Jurkat, Clone E6-1 (cell line): ENCODE measurements at regions not wholly inside any gene's neighbourhood (a gene's known extent, or its start where the extent isn't known, plus 50 kb on each side); places are given as distances from the start of the nearest gene placed in this dataset.

Source experiments
- DNase-seq: peaks from one replicate; pipeline ENCODE4 v3.0.0-alpha.2; 2011; ENCODE audit warnings: low read depth, low spot score
- H3K4me3 ChIP-seq: 2 replicates; pipeline ENCODE4 v1.5.1; 2011; ENCODE audit warnings: mild to moderate bottlenecking, low read length, control low read depth, moderate library complexity

DNA sequence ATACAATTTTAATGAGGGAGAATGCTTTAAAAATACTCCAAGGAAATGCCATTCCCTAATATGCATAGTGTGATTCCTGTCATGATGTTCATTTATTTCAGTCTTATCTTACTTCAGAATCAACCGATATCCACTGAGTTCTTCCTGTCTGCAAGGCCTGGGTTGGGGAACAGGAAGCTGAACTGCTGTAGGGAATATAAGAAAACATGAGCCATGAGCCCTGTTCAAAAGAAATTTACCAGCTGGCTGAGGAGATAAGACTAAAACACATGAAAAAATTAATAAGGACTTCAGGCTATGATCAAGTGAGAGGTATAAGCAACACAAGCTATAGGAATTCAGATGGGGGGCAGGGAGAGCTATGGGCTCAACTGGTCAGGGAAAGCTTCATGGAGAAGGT is 184.7 kb downstream of the PLPP4 start:
- H3K4me3 ChIP-seq, result no peak overlapping the region
- peak; percentile 35 for DNase-seq

GRCh38 chr10:120643351-120643750 is 186.3 kb downstream of the PLPP4 start:
- no peak for DNase-seq
- H3K4me3 ChIP-seq, result no peak overlapping the region

- no peak overlapping the region for H3K4me3 ChIP-seq
- DNase-seq, result no peak
Observed at GRCh38 chr10:120644556-120645410, 187.8 kb downstream of the PLPP4 start.

- no peak overlapping the region for H3K4me3 ChIP-seq
- DNase-seq, result no peak
Observed at GRCh38 chr10:120646159-120646732, 189.2 kb downstream of the PLPP4 start.

DNA sequence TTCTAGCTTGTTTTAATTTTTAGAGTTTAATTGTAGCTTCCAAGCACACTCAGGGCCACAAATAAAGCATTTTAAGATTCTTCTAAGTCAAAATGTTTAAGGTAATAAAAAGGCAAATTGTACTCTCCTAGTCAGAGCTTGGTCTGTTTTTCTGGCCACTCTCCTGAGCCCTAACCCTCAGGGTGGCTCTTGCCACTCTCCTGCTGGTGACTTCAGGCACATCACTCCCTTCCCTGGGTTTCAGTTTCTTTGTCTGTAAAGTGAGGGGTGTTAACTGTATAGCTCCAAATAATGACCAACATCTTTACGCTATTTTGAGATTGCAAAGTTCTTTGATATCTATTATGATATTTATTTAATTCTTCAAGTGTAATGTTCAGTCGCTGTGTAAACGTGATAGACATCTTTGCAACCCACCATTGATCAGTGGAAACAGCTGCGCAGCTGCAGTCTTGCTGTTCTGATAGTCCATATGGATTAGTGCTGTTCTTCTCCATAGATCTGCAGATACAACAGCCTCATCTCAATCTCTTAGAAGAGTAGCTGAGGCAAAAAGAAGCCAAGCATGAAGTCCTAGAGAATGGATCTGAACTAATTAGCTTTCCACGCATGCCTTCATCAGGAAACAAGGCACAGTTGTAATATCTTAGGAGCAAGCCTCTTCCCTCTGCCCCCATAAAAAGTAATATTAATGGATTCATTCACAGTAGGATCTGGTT is 189.9 kb downstream of the PLPP4 start:
- DNase-seq, result no peak
- H3K4me3 ChIP-seq, result no peak overlapping the region

- no peak overlapping the region for H3K4me3 ChIP-seq
- DNase-seq, result no peak
Observed at GRCh38 chr10:120650705-120651399, 193.8 kb downstream of the PLPP4 start.

DNA sequence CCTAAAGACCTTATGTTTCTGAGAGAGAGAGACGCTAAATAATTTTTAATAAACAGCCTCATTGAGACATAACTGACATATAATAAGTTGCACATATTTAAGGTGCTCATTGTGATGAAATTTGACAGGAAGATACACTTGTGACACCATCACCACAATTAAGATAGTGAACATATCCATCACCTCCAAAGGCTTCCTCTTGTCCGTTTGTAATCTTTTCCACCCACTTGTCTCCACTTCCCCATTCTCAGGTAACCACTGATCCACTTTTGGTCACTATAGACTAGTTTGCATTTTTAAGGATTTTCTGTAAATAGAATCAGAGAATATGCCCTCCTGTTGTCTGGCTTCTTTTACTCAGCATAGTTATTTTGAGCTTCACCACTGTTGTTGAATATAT is 195.1 kb upstream of the WDR11 start:
- H3K4me3 ChIP-seq, result no peak overlapping the region
- DNase-seq, result no peak

GRCh38 chr10:120657371-120657770 is 193.8 kb upstream of the WDR11 start:
- no peak for DNase-seq
- H3K4me3 ChIP-seq, result no peak overlapping the region

DNA sequence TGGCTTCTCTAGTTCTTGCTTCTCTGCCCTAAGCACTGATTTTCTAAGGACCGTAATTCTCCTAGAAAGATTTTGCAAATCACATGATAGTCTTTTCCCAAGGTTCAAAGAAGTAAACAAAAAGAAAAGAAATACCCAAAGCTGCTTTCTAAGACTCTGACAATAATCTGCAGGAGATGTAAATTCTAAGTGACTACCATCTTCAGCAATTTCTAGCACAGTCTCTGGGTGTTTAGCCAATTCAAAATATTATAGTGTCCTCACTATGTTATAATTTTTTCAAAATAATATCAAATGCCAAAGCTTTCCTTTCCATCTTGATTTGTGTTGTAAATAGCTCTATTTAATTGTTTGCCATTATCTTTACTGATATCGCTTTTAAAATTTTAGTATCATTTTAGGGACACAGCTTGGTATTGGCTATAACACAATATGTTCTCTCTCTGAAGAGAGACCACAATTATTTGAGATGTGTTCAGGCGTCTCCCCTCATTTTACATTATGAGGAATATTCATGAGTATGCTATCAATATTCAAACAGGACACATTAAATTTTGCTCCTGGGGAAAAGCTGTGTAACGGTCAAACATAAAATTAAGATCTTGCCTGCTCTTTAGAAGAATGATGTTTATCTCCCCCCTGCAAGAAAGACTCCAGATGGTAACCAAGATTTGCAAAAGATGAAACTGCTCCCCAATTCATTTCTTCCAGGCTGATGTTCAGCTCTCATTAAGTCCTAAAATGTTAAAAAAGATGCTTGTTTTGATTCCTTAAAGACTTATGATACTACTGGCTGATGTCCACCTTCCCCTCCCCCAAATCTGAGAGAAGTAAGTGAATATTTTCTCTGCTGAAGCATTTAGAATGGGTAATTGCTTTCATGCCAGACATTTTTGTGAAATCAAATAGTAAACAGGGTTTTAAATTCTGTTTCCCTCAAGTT is 191.9 kb upstream of the WDR11 start:
- DNase-seq, result no peak
- H3K4me3 ChIP-seq, result no peak overlapping the region

DNA sequence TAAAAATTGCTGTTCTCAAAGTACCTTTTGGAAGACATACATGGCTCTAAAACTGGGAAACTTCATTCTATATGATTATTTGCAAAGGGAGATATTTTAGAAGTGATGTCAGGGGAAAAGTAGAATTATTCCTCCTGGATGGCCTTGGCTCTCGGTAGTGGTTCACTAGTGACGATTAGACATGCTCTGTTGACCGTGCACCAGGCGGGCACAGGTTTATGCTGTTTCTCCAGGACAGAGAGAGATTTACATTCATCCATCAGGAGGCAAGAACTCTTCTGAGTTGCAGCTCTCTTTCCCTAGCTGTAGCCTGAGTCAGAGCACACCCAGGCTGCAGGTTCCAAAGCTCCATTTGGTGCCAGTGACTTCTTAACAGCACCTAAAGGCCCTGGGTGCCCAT is 184.9 kb upstream of the WDR11 start:
- H3K4me3 ChIP-seq, result no peak overlapping the region
- DNase-seq, result no peak

- no peak overlapping the region for H3K4me3 ChIP-seq
- DNase-seq, result no peak
Observed at GRCh38 chr10:120667276-120667675, 183.9 kb upstream of the WDR11 start.

DNA sequence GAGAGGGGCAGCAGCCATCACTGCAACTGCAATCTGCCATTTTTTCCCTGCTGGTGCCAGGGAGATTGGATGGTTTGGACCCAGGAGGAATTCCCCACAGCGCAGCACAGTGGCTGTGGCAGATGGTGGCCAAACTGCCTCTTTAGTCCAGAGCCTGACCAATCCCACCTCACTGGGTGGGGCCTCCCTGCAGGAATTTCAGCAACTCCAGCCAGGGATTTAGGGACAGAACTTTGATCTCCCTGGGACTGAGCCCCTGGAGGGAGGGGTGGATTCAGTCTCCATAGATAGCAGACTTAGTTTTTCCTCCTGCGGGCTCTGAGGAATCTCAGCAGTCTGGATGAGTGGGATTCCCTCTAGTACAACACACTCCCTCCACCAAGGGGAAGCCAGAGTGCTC is 179.7 kb upstream of the WDR11 start:
- H3K4me3 ChIP-seq, result no peak overlapping the region
- no peak for DNase-seq

GRCh38 chr10:120683454-120683853 is 167.7 kb upstream of the WDR11 start:
- H3K4me3 ChIP-seq, result no peak overlapping the region
- no peak for DNase-seq

- DNase-seq, result peak; percentile 10
- no peak overlapping the region for H3K4me3 ChIP-seq
Observed at GRCh38 chr10:120684226-120684625, 166.9 kb upstream of the WDR11 start.

DNA sequence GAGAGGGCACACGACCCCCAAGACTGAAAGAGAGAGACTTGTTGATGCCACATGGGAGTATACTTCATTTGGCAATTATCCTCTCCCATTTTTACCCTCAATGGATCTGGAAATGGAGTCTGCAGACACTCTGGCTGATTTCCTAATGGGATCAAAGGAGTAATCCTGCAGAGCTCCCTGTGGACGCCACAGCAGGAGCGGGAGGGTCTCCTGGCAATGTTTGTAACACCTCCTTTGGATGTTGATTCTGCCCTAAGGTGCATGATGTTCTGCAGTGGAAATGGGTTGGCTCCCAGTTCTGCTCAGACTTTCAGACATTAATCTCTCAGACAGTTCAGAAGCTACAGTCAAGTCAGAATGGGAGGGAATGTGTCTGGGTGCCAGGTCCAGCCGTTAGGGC is 166.0 kb upstream of the WDR11 start:
- no peak for DNase-seq

DNA sequence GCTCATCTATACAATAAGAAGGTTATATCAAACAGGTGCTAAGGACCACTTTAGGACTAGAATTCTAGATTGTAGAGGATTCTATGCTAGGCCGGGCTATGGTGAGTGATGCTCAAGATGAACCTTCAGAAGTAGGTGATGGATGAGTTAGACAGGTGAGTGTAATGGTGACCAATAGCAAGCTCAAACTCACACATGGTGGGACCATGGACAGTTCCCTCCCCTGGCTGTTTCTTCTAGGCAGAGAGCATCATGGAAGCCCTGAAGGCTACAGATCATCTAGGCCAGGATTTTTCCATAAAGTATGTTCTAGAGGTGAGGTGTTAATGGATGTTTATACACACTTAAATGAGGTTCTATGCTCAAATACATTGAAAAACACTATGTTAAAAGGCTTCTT is 162.2 kb upstream of the WDR11 start:
- no peak for DNase-seq
- H3K4me3 ChIP-seq, result no peak overlapping the region

More for the DNA sequence above, 166.0 kb upstream of the WDR11 start:
- no peak overlapping the region for H3K4me3 ChIP-seq

DNA sequence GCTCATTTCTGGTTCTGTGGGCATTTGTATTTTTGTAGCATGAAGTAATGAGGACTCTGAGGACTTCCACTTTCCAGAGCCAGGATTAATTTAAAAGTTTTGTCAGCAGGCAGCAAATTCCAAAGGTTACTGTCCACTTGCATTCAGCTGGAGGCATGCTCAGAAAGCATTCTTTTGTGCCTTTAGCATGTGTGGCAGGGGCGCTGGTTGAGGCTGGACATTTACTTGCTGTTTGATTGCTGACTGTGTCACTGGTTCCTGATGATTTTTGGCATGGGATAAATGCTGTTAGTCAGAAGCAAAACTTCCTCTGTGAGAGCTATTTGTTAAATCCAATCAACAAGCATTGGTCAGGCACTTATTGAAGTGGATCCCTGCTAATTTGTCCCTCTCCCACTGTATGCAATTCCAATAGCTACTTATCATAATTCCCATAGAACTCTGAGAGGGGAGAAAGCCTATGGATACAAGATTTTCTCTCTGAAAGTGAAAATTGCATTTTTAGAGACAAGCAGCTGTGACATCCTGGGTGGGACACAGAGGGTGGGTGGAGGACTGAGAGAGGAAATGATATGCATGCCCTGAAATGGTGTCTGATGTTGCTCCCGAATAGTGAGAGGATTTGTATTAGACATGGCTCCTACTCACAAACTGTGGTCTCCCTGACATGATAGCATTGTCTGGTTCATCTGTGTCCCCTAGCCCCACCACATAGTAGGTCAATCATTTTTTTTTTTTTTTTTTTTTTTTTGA is 161.2 kb upstream of the WDR11 start:
- no peak for DNase-seq
- H3K4me3 ChIP-seq, result no peak overlapping the region

DNA sequence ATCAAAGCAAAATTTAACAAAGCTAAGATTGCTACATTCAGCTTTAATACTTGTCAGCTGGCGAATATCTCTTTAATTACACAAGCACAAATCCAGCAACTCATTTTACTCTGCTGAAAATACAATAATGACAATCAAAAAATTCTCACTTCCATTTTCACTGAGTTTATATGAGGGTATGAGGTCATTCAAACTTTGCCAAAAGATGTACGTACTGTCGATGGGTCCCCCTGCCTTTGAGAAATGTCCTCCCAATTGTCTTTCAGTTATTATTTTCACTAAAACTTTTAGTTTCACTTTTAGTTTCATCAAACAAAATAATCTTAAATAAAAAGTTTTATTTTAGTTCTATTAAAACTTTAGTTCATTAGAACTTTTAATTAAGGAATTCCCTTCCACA is 159.5 kb upstream of the WDR11 start:
- H3K4me3 ChIP-seq, result no peak overlapping the region
- no peak for DNase-seq
